ENCODE measurements at regions not wholly inside any gene's neighbourhood (a gene's known extent, or its start where the extent isn't known, plus 50 kb on each side); places are given as distances from the start of the nearest gene placed in this dataset.

DNA sequence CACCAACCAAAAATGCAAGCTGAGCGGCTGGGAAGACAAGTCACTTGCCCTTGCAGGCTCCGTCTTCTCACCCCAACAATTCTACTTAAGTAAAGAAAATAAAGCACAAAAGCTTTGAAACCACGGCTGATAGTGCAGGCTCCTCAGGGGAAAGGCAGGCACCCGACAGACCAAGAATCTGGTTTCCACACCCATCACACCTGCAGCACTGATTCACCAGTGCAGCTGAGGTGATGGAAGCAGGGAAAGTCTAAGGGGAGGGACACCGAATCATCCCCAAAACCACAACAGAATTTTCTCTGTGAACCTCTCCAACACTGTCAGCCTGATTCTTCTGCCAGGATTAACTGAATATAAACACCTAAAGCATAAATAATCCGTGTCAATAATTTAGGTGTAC lies 62.0 kb upstream of the NSMCE3 start:
- no peak for TF ChIP-seq POLR2AphosphoS5 (IDR thresholded peaks at IDR 0.05)
- TF ChIP-seq, protein P1, sequence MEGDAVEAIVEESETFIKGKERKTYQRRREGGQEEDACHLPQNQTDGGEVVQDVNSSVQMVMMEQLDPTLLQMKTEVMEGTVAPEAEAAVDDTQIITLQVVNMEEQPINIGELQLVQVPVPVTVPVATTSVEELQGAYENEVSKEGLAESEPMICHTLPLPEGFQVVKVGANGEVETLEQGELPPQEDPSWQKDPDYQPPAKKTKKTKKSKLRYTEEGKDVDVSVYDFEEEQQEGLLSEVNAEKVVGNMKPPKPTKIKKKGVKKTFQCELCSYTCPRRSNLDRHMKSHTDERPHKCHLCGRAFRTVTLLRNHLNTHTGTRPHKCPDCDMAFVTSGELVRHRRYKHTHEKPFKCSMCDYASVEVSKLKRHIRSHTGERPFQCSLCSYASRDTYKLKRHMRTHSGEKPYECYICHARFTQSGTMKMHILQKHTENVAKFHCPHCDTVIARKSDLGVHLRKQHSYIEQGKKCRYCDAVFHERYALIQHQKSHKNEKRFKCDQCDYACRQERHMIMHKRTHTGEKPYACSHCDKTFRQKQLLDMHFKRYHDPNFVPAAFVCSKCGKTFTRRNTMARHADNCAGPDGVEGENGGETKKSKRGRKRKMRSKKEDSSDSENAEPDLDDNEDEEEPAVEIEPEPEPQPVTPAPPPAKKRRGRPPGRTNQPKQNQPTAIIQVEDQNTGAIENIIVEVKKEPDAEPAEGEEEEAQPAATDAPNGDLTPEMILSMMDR (IDR thresholded peaks at IDR 0.05): no peak
- no peak for TF ChIP-seq POLR2A (IDR thresholded peaks at IDR 0.05)

All from upper lobe of left lung (tissue), 4 donors.